ENCODE measurements at regions not wholly inside any gene's neighbourhood (a gene's known extent, or its start where the extent isn't known, plus 50 kb on each side); places are given as distances from the start of the nearest gene placed in this dataset.
"Not testable (repeated sequence)": the region's sequence is repeated elsewhere in the genome, so short reads cannot be mapped to it uniquely, and the experiment has no call there.

DNA sequence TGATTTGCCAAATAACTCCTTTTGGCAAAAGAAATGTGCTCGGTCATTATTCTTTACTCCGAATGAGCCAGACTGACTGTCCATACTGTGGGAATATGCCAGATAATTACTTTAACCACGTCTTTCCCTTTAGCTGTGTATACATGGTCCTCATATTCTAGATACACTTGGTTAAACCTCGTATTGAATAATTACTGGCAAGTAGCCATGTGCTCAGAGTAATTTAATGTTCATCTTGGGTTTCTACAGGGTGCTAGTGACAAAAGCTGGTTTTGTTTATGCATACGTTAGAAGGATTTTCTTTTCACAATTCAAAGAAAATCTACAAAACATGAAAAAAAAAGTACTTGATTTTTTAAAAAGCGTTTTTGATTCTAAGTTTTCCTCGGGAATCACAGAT is 540.3 kb downstream of the KCNJ2 start:
- H3K9ac ChIP-seq (ENCODE audit: low read depth, low read length), result no peak overlapping the region
- no peaks in the 10 kb centered on the region for H3K4me1 ChIP-seq (ENCODE audit: insufficient read depth, low read length)
- no peaks in the 10 kb centered on the region for H3K9me3 ChIP-seq (ENCODE audit: control insufficient read depth, insufficient read depth, low read length)
- H3K36me3 ChIP-seq (ENCODE audit: insufficient read depth, low read length), result no peaks in the 10 kb centered on the region

DNA sequence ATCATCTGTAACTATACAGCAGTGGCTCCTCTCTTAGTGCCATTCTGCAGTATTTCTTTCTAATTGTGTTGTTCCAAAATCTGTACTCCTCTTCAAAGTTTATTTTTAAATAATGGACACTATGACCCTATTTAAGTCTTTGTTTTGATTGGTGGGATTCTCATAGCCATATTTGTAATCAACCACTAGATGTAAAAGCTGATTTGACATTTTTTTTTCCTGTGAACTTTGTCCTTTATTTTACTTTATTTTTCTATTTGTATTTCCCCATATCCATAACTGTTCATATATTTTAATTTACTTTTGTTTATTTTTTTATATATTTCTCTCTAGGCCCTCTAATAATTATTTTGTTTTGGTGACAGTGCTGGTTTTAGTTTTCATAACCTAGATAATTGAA is 544.4 kb downstream of the KCNJ2 start:
- no peak overlapping the region for H3K9ac ChIP-seq (ENCODE audit: low read depth, low read length)
- H3K9me3 ChIP-seq (ENCODE audit: control insufficient read depth, insufficient read depth, low read length), result no peaks in the 10 kb centered on the region
- H3K4me1 ChIP-seq (ENCODE audit: insufficient read depth, low read length), result no peaks in the 10 kb centered on the region
- no peaks in the 10 kb centered on the region for H3K36me3 ChIP-seq (ENCODE audit: insufficient read depth, low read length)

DNA sequence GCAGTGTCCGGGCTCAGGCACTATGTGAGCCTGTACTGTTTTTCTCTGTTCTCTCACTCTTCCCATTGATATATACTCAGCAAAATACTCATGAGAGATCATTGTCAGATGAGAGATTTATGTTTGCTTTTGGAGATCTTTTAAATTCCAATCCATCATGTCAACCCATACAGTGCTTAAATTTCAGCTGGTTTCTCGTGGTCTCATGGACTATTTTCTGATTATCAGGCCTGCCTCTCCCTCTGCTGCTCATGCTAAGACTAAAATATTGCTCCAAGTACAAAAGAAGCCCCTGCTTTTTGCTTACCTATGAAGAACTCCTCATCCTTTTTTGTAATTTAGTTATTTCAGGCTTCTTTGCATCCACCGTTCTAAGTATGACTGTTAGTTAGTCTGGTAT is 547.2 kb downstream of the KCNJ2 start:
- no peak overlapping the region for H3K9ac ChIP-seq (ENCODE audit: low read depth, low read length)
- no peaks in the 10 kb centered on the region for H3K4me1 ChIP-seq (ENCODE audit: insufficient read depth, low read length)
- no peaks in the 10 kb centered on the region for H3K36me3 ChIP-seq (ENCODE audit: insufficient read depth, low read length)
- H3K9me3 ChIP-seq (ENCODE audit: control insufficient read depth, insufficient read depth, low read length), result no peaks in the 10 kb centered on the region

DNA sequence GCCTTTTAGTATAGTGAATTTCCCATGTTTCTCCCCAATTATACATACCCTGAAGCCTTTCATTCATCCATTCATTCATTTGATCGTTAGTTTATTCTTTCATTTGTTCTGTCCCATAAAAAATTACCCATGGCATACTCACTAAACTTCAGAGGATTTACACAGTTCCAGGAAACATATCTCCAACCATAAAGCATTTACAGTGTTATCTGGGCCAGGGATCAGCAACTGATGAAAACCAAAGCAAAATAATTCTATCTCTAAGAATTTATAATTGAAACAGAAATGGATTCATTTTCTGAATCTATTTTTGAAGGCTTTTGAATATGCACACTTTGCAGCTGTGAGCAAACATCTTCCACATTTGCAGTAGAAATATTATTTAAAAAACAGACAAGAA is 547.7 kb downstream of the KCNJ2 start:
- Histone ChIP-seq H3K4me1 (ENCODE audit: insufficient read depth, low read length) (no peaks in the 10 kb centered on the region), H3K9me3 (ENCODE audit: control insufficient read depth, insufficient read depth, low read length) (no peaks in the 10 kb centered on the region), H3K9ac (ENCODE audit: low read depth, low read length) (no peak overlapping the region), H3K36me3 (ENCODE audit: insufficient read depth, low read length) (no peaks in the 10 kb centered on the region)

DNA sequence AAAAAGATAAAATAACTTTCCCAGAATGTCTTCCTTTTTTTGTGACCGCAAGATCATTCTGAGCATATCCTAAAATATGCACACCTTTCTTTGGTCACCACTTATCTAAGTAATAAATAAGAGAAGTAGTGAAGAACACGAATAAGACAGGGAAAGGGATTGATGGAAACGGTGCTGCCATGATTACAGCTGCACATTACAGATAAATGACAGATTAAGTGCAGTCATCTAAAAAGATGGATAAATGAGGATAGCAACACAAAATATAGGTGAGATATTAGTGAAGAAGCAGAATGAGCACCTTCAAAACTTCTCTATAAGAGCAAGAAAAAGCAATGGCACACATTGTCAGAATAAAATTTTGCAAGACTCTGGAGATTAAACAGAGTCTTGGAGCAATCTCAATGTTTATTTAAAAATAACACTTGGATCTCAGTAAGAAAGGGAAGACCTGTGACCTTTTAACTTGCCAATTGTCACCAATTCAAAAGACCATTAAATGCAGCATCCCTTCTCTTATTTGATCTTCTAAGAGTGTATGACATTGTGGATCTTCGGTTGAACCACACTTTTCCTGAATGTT is 567.1 kb downstream of the KCNJ2 start:
- no peaks in the 10 kb centered on the region for H3K36me3 ChIP-seq (ENCODE audit: insufficient read depth, low read length)
- H3K4me1 ChIP-seq (ENCODE audit: insufficient read depth, low read length), result no peaks in the 10 kb centered on the region
- H3K9me3 ChIP-seq (ENCODE audit: control insufficient read depth, insufficient read depth, low read length), result no peaks in the 10 kb centered on the region
- H3K9ac ChIP-seq (ENCODE audit: low read depth, low read length), result no peak overlapping the region

DNA sequence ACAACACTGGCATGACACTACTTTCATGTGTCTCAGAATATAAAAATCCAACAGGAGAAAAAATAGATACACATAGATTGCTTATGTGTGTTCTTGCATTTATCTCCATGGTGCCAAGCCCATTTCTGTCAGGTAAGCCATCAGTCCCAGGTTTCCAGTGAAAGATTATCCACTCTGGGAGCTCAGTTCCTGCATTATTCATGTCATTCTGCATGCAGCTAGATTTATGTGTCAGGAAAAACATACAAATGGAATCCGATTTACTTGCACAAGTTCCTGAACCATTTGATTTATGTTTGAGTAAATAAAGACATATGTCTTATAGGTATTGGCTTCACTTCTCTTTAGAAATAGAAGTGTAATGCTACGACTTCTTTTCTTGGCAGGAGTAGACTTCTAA is 569.7 kb downstream of the KCNJ2 start:
- Histone ChIP-seq H3K4me1 (ENCODE audit: insufficient read depth, low read length) (no peaks in the 10 kb centered on the region), H3K9me3 (ENCODE audit: control insufficient read depth, insufficient read depth, low read length) (no peaks in the 10 kb centered on the region), H3K36me3 (ENCODE audit: insufficient read depth, low read length) (no peaks in the 10 kb centered on the region), H3K9ac (ENCODE audit: low read depth, low read length) (no peak overlapping the region)

DNA sequence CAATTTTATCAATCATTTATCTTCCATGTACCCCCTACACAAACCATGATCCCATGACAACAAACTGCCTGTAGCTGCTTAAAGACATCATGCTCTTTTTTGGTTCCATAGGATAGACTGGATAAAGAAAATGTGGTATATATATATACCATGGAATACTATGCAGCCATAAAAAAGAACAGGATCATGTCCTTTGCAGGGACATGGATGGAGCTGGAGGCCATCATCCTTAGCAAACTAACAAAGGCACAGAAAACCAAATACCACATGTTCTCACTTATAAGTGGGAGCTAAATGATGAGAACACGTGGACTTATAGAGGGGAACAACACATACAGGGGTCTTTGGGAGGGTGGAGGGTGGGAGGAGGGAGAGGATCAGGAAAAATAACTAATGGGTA is 577.2 kb downstream of the KCNJ2 start:
- H3K36me3 ChIP-seq (ENCODE audit: insufficient read depth, low read length); H3K4me1 ChIP-seq (ENCODE audit: insufficient read depth, low read length); H3K9ac ChIP-seq (ENCODE audit: low read depth, low read length); H3K9me3 ChIP-seq (ENCODE audit: control insufficient read depth, insufficient read depth, low read length): not testable (repeated sequence)

DNA sequence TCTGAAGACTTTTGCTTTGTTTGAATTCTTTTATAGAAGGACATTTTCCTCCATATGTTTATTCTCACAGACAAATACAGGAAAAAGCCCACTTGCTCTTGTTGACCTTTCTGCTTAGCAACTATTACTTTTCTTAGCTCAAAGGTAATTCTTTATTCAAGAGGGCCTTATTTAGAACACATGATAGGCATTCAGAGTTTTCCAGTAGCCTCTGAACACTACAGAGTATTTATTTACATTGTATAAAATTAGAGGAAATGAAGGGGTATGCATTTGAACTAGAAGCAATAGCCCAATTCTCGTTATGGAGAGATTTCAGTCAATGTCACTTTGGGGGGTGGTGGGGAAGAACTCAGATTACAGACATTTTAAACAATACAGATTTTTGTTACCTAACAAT is 581.7 kb downstream of the KCNJ2 start:
- Histone ChIP-seq H3K4me1 (ENCODE audit: insufficient read depth, low read length) (no peaks in the 10 kb centered on the region), H3K9me3 (ENCODE audit: control insufficient read depth, insufficient read depth, low read length) (no peaks in the 10 kb centered on the region), H3K9ac (ENCODE audit: low read depth, low read length) (no peak overlapping the region), H3K36me3 (ENCODE audit: insufficient read depth, low read length) (no peaks in the 10 kb centered on the region)

DNA sequence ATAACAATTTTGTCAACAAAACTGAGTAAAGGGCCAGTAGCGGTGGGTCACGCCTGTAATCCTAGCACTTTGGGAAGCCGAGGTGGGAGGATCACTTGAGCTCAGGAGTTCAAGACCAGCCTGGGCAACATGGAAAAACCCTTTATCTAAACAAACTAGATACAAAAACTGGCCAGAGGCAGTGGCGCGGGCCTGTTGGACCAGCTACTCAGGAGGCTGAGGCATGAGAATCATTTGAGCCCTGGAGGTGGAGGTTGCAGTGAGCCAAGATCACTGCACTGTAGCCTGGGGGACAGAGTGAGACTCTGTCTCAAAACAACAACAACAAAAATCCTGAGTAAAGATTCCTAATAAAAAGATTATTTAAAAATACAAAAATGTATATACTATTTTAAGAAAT is 583.1 kb downstream of the KCNJ2 start:
- not testable (repeated sequence) for H3K9me3 ChIP-seq (ENCODE audit: control insufficient read depth, insufficient read depth, low read length); H3K9ac ChIP-seq (ENCODE audit: low read depth, low read length); H3K4me1 ChIP-seq (ENCODE audit: insufficient read depth, low read length); H3K36me3 ChIP-seq (ENCODE audit: insufficient read depth, low read length)

DNA sequence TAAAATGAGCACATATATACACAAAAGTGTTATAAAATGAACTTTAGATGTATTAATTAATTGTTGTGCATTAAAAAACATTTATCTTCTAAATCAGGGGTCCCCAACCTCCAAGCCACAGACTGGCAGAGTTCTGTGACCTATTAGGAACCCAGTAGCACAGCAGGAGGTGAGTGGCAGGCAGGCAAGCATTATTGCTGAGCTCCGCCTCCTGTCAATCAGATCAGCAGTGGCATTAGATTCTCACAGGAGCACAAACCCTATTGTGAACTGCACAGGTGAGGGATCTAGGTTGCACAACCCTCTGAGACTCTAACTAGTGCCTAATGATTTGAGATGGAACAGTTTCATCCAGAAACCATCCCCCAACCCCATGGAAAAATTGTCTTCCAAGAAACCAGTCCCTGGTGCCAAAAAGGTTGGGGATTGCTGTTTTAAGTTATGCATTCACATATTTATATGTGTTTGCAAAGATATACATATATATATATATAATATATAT is 583.7 kb downstream of the KCNJ2 start:
- Histone ChIP-seq H3K36me3 (ENCODE audit: insufficient read depth, low read length) (no peaks in the 10 kb centered on the region), H3K4me1 (ENCODE audit: insufficient read depth, low read length) (no peaks in the 10 kb centered on the region), H3K9ac (ENCODE audit: low read depth, low read length) (no peak overlapping the region), H3K9me3 (ENCODE audit: control insufficient read depth, insufficient read depth, low read length) (no peaks in the 10 kb centered on the region)

DNA sequence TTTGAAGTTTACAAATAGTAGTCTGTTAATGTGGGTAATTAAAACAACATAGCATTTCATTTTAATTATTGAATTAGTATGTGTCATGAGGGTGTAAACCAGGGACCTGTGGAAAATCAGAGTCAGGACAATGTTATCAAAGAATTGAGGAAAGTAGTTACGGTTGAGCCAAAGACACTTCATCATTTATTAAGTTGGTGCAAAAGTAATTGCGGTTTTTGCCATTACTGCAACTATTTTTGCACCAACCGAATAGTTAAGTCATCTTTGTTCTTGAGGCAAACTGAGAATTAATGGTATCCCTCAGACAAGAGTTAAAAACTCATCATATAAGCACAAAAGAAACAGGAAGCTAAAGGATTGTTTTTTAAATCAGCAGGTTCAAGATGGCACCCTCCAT is 593.7 kb downstream of the KCNJ2 start:
- H3K9me3 ChIP-seq (ENCODE audit: control insufficient read depth, insufficient read depth, low read length), result peaks cover 2% of the 10 kb centered on the region; the same call in 1 of the 2 replicates
- no peak overlapping the region for H3K9ac ChIP-seq (ENCODE audit: low read depth, low read length)
- no peaks in the 10 kb centered on the region for H3K36me3 ChIP-seq (ENCODE audit: insufficient read depth, low read length)
- no peaks in the 10 kb centered on the region for H3K4me1 ChIP-seq (ENCODE audit: insufficient read depth, low read length)

DNA sequence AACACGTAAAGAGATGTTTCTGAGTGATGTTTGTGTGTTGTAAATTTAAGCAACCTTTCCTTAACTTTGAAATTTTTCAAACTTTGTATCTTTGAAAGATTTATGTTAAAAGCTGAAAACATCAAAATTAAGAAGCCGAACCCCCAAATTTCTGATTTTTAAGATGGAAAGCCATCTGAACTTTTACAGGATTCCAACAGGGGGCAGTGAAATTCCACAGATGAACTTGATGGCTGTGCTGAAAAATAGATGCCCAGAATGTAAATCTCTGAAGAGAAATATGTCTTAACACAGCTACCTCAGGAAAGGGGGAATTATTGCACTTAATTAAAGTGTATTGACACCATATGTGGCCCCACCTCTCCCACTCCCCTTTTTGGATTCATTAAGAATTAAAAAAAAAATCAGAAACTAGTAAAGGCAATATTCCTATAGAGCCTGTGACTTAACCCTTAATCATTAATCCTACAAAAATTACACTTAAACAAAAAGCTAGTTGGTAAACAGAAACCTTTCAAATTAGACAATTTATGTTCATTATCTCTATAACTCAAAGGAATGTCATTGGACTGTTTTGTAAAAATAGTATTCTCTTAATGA is 597.9 kb downstream of the KCNJ2 start:
- Histone ChIP-seq H3K4me1 (ENCODE audit: insufficient read depth, low read length) (peaks cover 3% of the 10 kb centered on the region; the same call in 1 of the 2 replicates), H3K9me3 (ENCODE audit: control insufficient read depth, insufficient read depth, low read length) (no peaks in the 10 kb centered on the region), H3K9ac (ENCODE audit: low read depth, low read length) (no peak overlapping the region), H3K36me3 (ENCODE audit: insufficient read depth, low read length) (no peaks in the 10 kb centered on the region)

DNA sequence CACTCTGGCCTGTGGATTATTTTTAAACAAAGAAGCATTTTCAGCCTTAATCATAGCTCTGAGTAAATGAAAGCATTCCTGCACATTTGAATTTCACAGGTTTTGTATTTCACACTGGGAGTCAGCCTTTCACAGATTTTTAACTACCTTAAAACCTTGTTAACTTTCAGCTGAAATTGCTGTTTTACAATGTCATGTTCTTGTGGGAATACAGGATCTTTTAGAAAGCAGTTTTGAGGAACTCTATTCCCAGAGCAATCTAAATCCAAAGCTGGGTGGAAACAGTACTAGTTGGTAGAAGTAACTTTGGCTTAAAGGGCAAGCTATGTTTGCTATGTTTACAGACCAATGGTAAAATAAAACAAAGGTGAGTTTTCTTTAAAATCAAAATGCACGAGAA is 600.6 kb downstream of the KCNJ2 start:
- Histone ChIP-seq H3K9me3 (ENCODE audit: control insufficient read depth, insufficient read depth, low read length) (no peaks in the 10 kb centered on the region), H3K36me3 (ENCODE audit: insufficient read depth, low read length) (no peaks in the 10 kb centered on the region), H3K4me1 (ENCODE audit: insufficient read depth, low read length) (peaks cover 3% of the 10 kb centered on the region; the same call in 1 of the 2 replicates), H3K9ac (ENCODE audit: low read depth, low read length) (no peak overlapping the region)

DNA sequence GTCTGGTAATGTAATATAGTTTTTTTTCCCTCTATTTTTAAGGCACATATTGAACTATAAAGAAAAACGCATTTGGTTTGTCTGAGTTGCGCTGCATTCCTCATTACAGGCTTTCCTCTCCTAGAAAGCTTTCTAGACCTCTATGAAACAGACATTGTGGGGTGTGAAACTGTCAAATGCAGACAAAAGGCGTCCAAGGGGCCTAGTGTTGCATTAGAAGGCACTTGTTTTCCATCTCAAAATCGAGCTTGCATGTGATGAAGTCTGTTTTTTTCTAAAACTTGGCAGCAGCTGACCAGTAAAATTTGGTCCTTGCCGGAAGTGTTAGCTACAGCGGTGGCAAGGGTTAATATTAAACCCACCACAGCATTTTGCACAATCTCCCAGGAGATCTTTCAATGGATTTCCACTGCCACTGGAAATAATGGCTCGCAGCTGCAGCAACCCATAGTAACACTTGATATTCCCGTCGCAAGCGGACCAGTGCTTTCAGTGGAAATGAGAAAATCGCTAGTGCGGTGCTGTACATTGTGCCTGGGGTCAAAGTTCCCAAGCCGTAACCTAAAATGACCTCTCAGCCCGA is 602.6 kb downstream of the KCNJ2 start:
- Histone ChIP-seq H3K36me3 (ENCODE audit: insufficient read depth, low read length) (no peaks in the 10 kb centered on the region), H3K9me3 (ENCODE audit: control insufficient read depth, insufficient read depth, low read length) (no peaks in the 10 kb centered on the region), H3K4me1 (ENCODE audit: insufficient read depth, low read length) (peaks cover 3% of the 10 kb centered on the region; the same call in 1 of the 2 replicates), H3K9ac (ENCODE audit: low read depth, low read length) (no peak overlapping the region)

DNA sequence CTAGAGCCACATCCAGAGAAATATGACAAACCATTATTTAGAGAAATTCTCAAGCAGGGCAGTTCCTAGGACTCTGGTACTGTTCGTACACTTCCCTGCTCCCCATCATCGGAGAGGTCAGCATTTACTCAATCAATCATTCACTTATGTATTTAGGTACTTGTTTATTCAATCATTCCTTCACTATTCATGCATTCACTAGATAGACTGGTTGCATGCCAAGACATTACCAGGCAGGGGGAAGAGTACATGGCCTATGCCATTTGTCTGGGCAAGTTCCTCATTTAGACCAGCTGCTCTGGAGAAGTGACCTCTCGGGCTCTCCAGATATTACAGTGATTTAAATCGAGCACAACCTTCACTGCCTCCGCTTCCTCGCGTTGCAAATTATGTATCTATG is 603.4 kb downstream of the KCNJ2 start:
- Histone ChIP-seq H3K9me3 (ENCODE audit: control insufficient read depth, insufficient read depth, low read length) (no peaks in the 10 kb centered on the region), H3K36me3 (ENCODE audit: insufficient read depth, low read length) (no peaks in the 10 kb centered on the region), H3K4me1 (ENCODE audit: insufficient read depth, low read length) (peaks cover 3% of the 10 kb centered on the region; the same call in 1 of the 2 replicates), H3K9ac (ENCODE audit: low read depth, low read length) (no peak overlapping the region)

Measured in ES-I3 (cell line).